Upper lobe of left lung (tissue), 6 donors: ENCODE measurements at regions not wholly inside any gene's neighbourhood (a gene's known extent, or its start where the extent isn't known, plus 50 kb on each side); places are given as distances from the start of the nearest gene placed in this dataset.

ENCODE experiments used
- ATAC-seq, 2 donors: fragments of 200-7000 bp; cut with Tn5 transposase; one replicate each; pipeline ENCODE4 v1.9.1; 2022; ENCODE audit warnings: mild to moderate bottlenecking in 2 of 2, moderate library complexity in 2 of 2; ENCODE audit not compliant: low FRiP score in 2 of 2
- DNase-seq, 2 donors: peaks; one replicate each; pipeline ENCODE4 v3.0.0-alpha.2; 2019 to 2020
- H3K27ac ChIP-seq, 4 donors: fragments of 200-600 bp; sonication (generic); one replicate each; pipeline ENCODE4 v1.5.1; 2016 to 2019
- H3K27me3 ChIP-seq, 4 donors: fragments of 200-600 bp; sonication (generic); one replicate each; pipeline ENCODE4 v1.5.1; 2017 to 2019
- H3K36me3 ChIP-seq, 4 donors: fragments of 200-600 bp; sonication (generic); one replicate each; pipeline ENCODE4 v1.5.1; 2016 to 2019
- H3K4me1 ChIP-seq, 4 donors: fragments of 200-600 bp; sonication (generic); one replicate each; pipeline ENCODE4 v1.5.1; 2018 to 2019
- H3K4me3 ChIP-seq, 4 donors: fragments of 200-600 bp; sonication (generic); one replicate each; pipeline ENCODE4 v1.5.1; 2017 to 2019; ENCODE audit warnings: mild to moderate bottlenecking in 2 of 4, moderate library complexity in 1 of 4
- H3K9me3 ChIP-seq, 4 donors: fragments of 200-600 bp; sonication (generic); one replicate each; pipeline ENCODE4 v1.5.1; 2018 to 2019
- CTCF ChIP-seq, 6 experiments: fragments of 450-650 bp in 4 of 6; fragments of 200-600 bp in 2 of 6; sonication (generic) in 2 of 6; IDR thresholded peaks; one replicate each; pipeline ENCODE4 v1.5.1; 2016 to 2019; ENCODE audit warnings: antibody characterized with exemption in 6 of 6
- EP300 ChIP-seq, 4 donors: sonication (generic); formaldehyde crosslinking; IDR thresholded peaks; one replicate each; pipeline ENCODE4 v1.5.1; 2017; ENCODE audit warnings: antibody characterized with exemption in 4 of 4, control low read depth in 2 of 4
- POLR2A ChIP-seq, 4 donors: fragments of 450-650 bp; IDR thresholded peaks; one replicate each; pipeline ENCODE4 v1.5.1; 2016 to 2017; ENCODE audit warnings: antibody characterized with exemption in 4 of 4, mild to moderate bottlenecking in 2 of 4
- POLR2AphosphoS5 ChIP-seq, 2 donors: sonication (generic); formaldehyde crosslinking; IDR thresholded peaks; one replicate each; pipeline ENCODE4 v1.5.1; 2017; ENCODE audit warnings: antibody characterized with exemption in 2 of 2
- WGBS, 2 donors: methylation state at CpG; one replicate each; pipeline ENCODE4 v1.1.5; 2017 to 2018; 5-methylcytosine and 5-hydroxymethylcytosine counted together
- donor health status: DM: no; HTN: no; CAD: no; lungs with moderate emphysema.
- donor health status: DM: no; HTN: yes; CAD: no; lungs with severe emphysema.

GRCh38 chrX:3216581-3217180 lies 129.8 kb downstream of the MXRA5 start:
- Histone ChIP-seq H3K27me3 (no peaks in the 10 kb centered on the region), H3K4me1 (no peaks in the 10 kb centered on the region), H3K27ac (no peak overlapping the region), H3K4me3 (no peak overlapping the region), H3K9me3 (no peaks in the 10 kb centered on the region), H3K36me3 (no peaks in the 10 kb centered on the region)
- no peak for DNase-seq
- TF ChIP-seq POLR2AphosphoS5 (IDR thresholded peaks at IDR 0.05): no peak
- no peak for TF ChIP-seq POLR2A (IDR thresholded peaks at IDR 0.05)
- TF ChIP-seq EP300 (IDR thresholded peaks at IDR 0.05): no peak
- TF ChIP-seq CTCF (IDR thresholded peaks at IDR 0.05): no peak
- WGBS, 2 donors: 78 to 87% methylated on average over 5 of the region's 5 CpGs
- peak in 1 of 2 donors; percentile 59 for ATAC-seq

GRCh38 chrX:3215249-3215648 lies 131.2 kb downstream of the MXRA5 start:
- Histone ChIP-seq H3K4me1 (no peaks in the 10 kb centered on the region), H3K27ac (no peak overlapping the region), H3K9me3 (no peaks in the 10 kb centered on the region), H3K36me3 (no peaks in the 10 kb centered on the region), H3K27me3 (no peaks in the 10 kb centered on the region), H3K4me3 (no peak overlapping the region)
- TF ChIP-seq POLR2AphosphoS5 (IDR thresholded peaks at IDR 0.05) (no peak), POLR2A (IDR thresholded peaks at IDR 0.05) (no peak), CTCF (IDR thresholded peaks at IDR 0.05) (no peak), EP300 (IDR thresholded peaks at IDR 0.05) (no peak)
- 29 to 57% methylated on average over 1 to 2 of the region's 2 CpGs for WGBS, 2 donors
- ATAC-seq (no peak), DNase-seq (no peak)

GRCh38 chrX:3206314-3206713 lies 140.1 kb downstream of the MXRA5 start:
- Histone ChIP-seq H3K4me1 (no peaks in the 10 kb centered on the region), H3K9me3 (no peaks in the 10 kb centered on the region), H3K27me3 (no peaks in the 10 kb centered on the region), H3K4me3 (no peak overlapping the region), H3K36me3 (no peaks in the 10 kb centered on the region), H3K27ac (no peak overlapping the region)
- ATAC-seq: no peak
- TF ChIP-seq CTCF (IDR thresholded peaks at IDR 0.05) (no peak), EP300 (IDR thresholded peaks at IDR 0.05) (no peak), POLR2AphosphoS5 (IDR thresholded peaks at IDR 0.05) (no peak), POLR2A (IDR thresholded peaks at IDR 0.05) (no peak)
- 91% methylated on average over 6 of the region's 6 CpGs for WGBS, 2 donors
- no peak for DNase-seq

GRCh38 chrX:3204606-3205005 lies 141.8 kb downstream of the MXRA5 start:
- peak in 1 of 2 donors; percentile 26 for ATAC-seq
- Histone ChIP-seq H3K27me3 (no peaks in the 10 kb centered on the region), H3K36me3 (no peaks in the 10 kb centered on the region), H3K27ac (no peak overlapping the region), H3K9me3 (no peaks in the 10 kb centered on the region), H3K4me1 (no peaks in the 10 kb centered on the region), H3K4me3 (no peak overlapping the region)
- WGBS, 2 donors: 66 to 78% methylated on average over 5 of the region's 5 CpGs
- no peak for DNase-seq
- no peak for TF ChIP-seq CTCF (IDR thresholded peaks at IDR 0.05)
- no peak for TF ChIP-seq POLR2AphosphoS5 (IDR thresholded peaks at IDR 0.05)
- TF ChIP-seq POLR2A (IDR thresholded peaks at IDR 0.05): no peak
- TF ChIP-seq EP300 (IDR thresholded peaks at IDR 0.05): no peak

GRCh38 chrX:3195845-3196244 lies 150.6 kb downstream of the MXRA5 start:
- Histone ChIP-seq H3K36me3 (no peaks in the 10 kb centered on the region), H3K27me3 (no peaks in the 10 kb centered on the region), H3K4me1 (no peaks in the 10 kb centered on the region), H3K27ac (no peak overlapping the region), H3K9me3 (peaks cover 0 to 9% (median 0%) of the 10 kb centered on the region in 4 donors), H3K4me3 (no peak overlapping the region)
- TF ChIP-seq EP300 (IDR thresholded peaks at IDR 0.05) (no peak), CTCF (IDR thresholded peaks at IDR 0.05) (no peak), POLR2AphosphoS5 (IDR thresholded peaks at IDR 0.05) (no peak), POLR2A (IDR thresholded peaks at IDR 0.05) (no peak)
- WGBS, 2 donors: 56 to 77% methylated on average over 1 of the region's 1 CpG
- ATAC-seq (no peak), DNase-seq (no peak)
